ENCODE measurements at regions not wholly inside any gene's neighbourhood (a gene's known extent, or its start where the extent isn't known, plus 50 kb on each side); places are given as distances from the start of the nearest gene placed in this dataset.

- no peak overlapping the region for H2BK12ac ChIP-seq (ENCODE audit: low read length)
- H2BK5ac ChIP-seq (ENCODE audit: low read length), result no peak overlapping the region
- H3K4me2 ChIP-seq (ENCODE audit: insufficient read depth, low read length, poor library complexity, severe bottlenecking), result no peak overlapping the region
- no peak overlapping the region for H4K91ac ChIP-seq (ENCODE audit: low read depth, low read length, poor library complexity)
- H3K4ac ChIP-seq (ENCODE audit: low read length), result no peak overlapping the region
- H3K18ac ChIP-seq (ENCODE audit: low read length), result no peak overlapping the region
- no peak overlapping the region for H3K23ac ChIP-seq (ENCODE audit: low read depth, low read length, poor library complexity)
- WGBS, 2 donors (ENCODE audit: extremely low coverage in 2 of 2, insufficient read length in 2 of 2, insufficient replicate concordance in 1 of 2), result no CpG with 5 or more reads among the region's 8 CpGs
- no peak overlapping the region for H2AK5ac ChIP-seq (ENCODE audit: low read depth, low read length)
- no peaks in the 10 kb centered on the region for H3K27me3 ChIP-seq (ENCODE audit: control insufficient read depth in 3 of 3, insufficient read depth in 3 of 3, low read depth in 1 of 3, low read length in 3 of 3)
- H2AFZ ChIP-seq (ENCODE audit: low read length), result no peak overlapping the region
- no peak overlapping the region for H4K8ac ChIP-seq (ENCODE audit: low read depth, low read length)
- no peaks in the 10 kb centered on the region for H3K79me1 ChIP-seq (ENCODE audit: low read depth, low read length)
- no peak overlapping the region for H3K27ac ChIP-seq (replicated peaks; ENCODE audit: low read length)
- H3K4me3 ChIP-seq (ENCODE audit: low read length in 2 of 2), result no peak overlapping the region
- H3K9me3 ChIP-seq (replicated peaks in 1 of 2; ENCODE audit: control insufficient read depth in 2 of 2, insufficient read depth in 1 of 2, low read depth in 1 of 2, low read length in 2 of 2), result no peaks in the 10 kb centered on the region
- DNase-seq (ENCODE audit: low spot score), result no peak
- H3K4me1 ChIP-seq (ENCODE audit: control insufficient read depth in 2 of 2, insufficient read depth in 1 of 2, low read depth in 1 of 2, low read length in 2 of 2), result peaks cover 0 to 22% of the 10 kb centered on the region in 2 donors
- H2BK15ac ChIP-seq (ENCODE audit: low read length), result no peak overlapping the region
- H3K14ac ChIP-seq (ENCODE audit: low read length), result no peak overlapping the region
- no peak overlapping the region for H3K9ac ChIP-seq (ENCODE audit: low read depth, low read length, poor library complexity)
- H3K36me3 ChIP-seq (replicated peaks in 1 of 2; ENCODE audit: control insufficient read depth in 2 of 2, insufficient read depth in 2 of 2, low read length in 2 of 2), result no peaks in the 10 kb centered on the region
- no peak overlapping the region for H2BK120ac ChIP-seq (ENCODE audit: low read depth, low read length)
These were observed 95.8 kb upstream of the SPATA31C2 start for GRCh38 chr9:88234114-88234513.

GRCh38 chr9:88233091-88233490, 94.8 kb upstream of the SPATA31C2 start:
- Histone ChIP-seq H3K18ac (ENCODE audit: low read length) (no peak overlapping the region), H2AK5ac (ENCODE audit: low read depth, low read length) (no peak overlapping the region), H3K79me1 (ENCODE audit: low read depth, low read length) (no peaks in the 10 kb centered on the region), H3K4me3 (ENCODE audit: low read length in 2 of 2) (no peak overlapping the region), H2AFZ (ENCODE audit: low read length) (no peak overlapping the region), H3K36me3 (replicated peaks in 1 of 2; ENCODE audit: control insufficient read depth in 2 of 2, insufficient read depth in 2 of 2, low read length in 2 of 2) (no peaks in the 10 kb centered on the region), H2BK120ac (ENCODE audit: low read depth, low read length) (no peak overlapping the region), H4K91ac (ENCODE audit: low read depth, low read length, poor library complexity) (no peak overlapping the region), H3K23ac (ENCODE audit: low read depth, low read length, poor library complexity) (no peak overlapping the region), H2BK12ac (ENCODE audit: low read length) (no peak overlapping the region), H3K9me3 (replicated peaks in 1 of 2; ENCODE audit: control insufficient read depth in 2 of 2, insufficient read depth in 1 of 2, low read depth in 1 of 2, low read length in 2 of 2) (no peaks in the 10 kb centered on the region), H3K27me3 (ENCODE audit: control insufficient read depth in 3 of 3, insufficient read depth in 3 of 3, low read depth in 1 of 3, low read length in 3 of 3) (no peaks in the 10 kb centered on the region), H3K9ac (ENCODE audit: low read depth, low read length, poor library complexity) (no peak overlapping the region), H2BK5ac (ENCODE audit: low read length) (no peak overlapping the region), H3K27ac (replicated peaks; ENCODE audit: low read length) (no peak overlapping the region), H3K4me2 (ENCODE audit: insufficient read depth, low read length, poor library complexity, severe bottlenecking) (no peak overlapping the region), H3K4ac (ENCODE audit: low read length) (no peak overlapping the region), H3K4me1 (ENCODE audit: control insufficient read depth in 2 of 2, insufficient read depth in 1 of 2, low read depth in 1 of 2, low read length in 2 of 2) (peaks cover 0 to 19% of the 10 kb centered on the region in 2 donors), H2BK15ac (ENCODE audit: low read length) (no peak overlapping the region), H4K8ac (ENCODE audit: low read depth, low read length) (no peak overlapping the region), H3K14ac (ENCODE audit: low read length) (no peak overlapping the region)
- no CpG with 5 or more reads among the region's 2 CpGs for WGBS, 2 donors (ENCODE audit: extremely low coverage in 2 of 2, insufficient read length in 2 of 2, insufficient replicate concordance in 1 of 2)
- DNase-seq (ENCODE audit: low spot score), result no peak

GRCh38 chr9:88230612-88231011, 92.3 kb upstream of the SPATA31C2 start:
- Histone ChIP-seq H2BK12ac (ENCODE audit: low read length) (no peak overlapping the region), H2AK5ac (ENCODE audit: low read depth, low read length) (no peak overlapping the region), H3K14ac (ENCODE audit: low read length) (no peak overlapping the region), H3K36me3 (replicated peaks in 1 of 2; ENCODE audit: control insufficient read depth in 2 of 2, insufficient read depth in 2 of 2, low read length in 2 of 2) (no peaks in the 10 kb centered on the region), H2BK5ac (ENCODE audit: low read length) (no peak overlapping the region), H3K18ac (ENCODE audit: low read length) (no peak overlapping the region), H3K4me3 (ENCODE audit: low read length in 2 of 2) (no peak overlapping the region), H2BK15ac (ENCODE audit: low read length) (no peak overlapping the region), H3K23ac (ENCODE audit: low read depth, low read length, poor library complexity) (no peak overlapping the region), H2AFZ (ENCODE audit: low read length) (no peak overlapping the region), H4K8ac (ENCODE audit: low read depth, low read length) (no peak overlapping the region), H3K4me1 (ENCODE audit: control insufficient read depth in 2 of 2, insufficient read depth in 1 of 2, low read depth in 1 of 2, low read length in 2 of 2) (peaks cover 0 to 13% of the 10 kb centered on the region in 2 donors), H3K9me3 (replicated peaks in 1 of 2; ENCODE audit: control insufficient read depth in 2 of 2, insufficient read depth in 1 of 2, low read depth in 1 of 2, low read length in 2 of 2) (no peaks in the 10 kb centered on the region), H4K91ac (ENCODE audit: low read depth, low read length, poor library complexity) (no peak overlapping the region), H3K4ac (ENCODE audit: low read length) (no peak overlapping the region), H3K27ac (replicated peaks; ENCODE audit: low read length) (no peak overlapping the region), H2BK120ac (ENCODE audit: low read depth, low read length) (no peak overlapping the region), H3K9ac (ENCODE audit: low read depth, low read length, poor library complexity) (no peak overlapping the region), H3K79me1 (ENCODE audit: low read depth, low read length) (no peaks in the 10 kb centered on the region), H3K27me3 (ENCODE audit: control insufficient read depth in 3 of 3, insufficient read depth in 3 of 3, low read depth in 1 of 3, low read length in 3 of 3) (no peaks in the 10 kb centered on the region), H3K4me2 (ENCODE audit: insufficient read depth, low read length, poor library complexity, severe bottlenecking) (no peak overlapping the region)
- DNase-seq (ENCODE audit: low spot score), result no peak
- WGBS, 2 donors (ENCODE audit: extremely low coverage in 2 of 2, insufficient read length in 2 of 2, insufficient replicate concordance in 1 of 2), result no CpG with 5 or more reads among the region's 2 CpGs

- H2AK5ac ChIP-seq (ENCODE audit: low read depth, low read length), result no peak overlapping the region
- H2BK5ac ChIP-seq (ENCODE audit: low read length), result no peak overlapping the region
- no peak overlapping the region for H4K8ac ChIP-seq (ENCODE audit: low read depth, low read length)
These were observed 91.2 kb upstream of the SPATA31C2 start for GRCh38 chr9:88229434-88229833.

More at GRCh38 chr9:88229434-88229833, 91.2 kb upstream of the SPATA31C2 start:
- Histone ChIP-seq H3K18ac (ENCODE audit: low read length) (no peak overlapping the region), H3K27me3 (ENCODE audit: control insufficient read depth in 3 of 3, insufficient read depth in 3 of 3, low read depth in 1 of 3, low read length in 3 of 3) (no peaks in the 10 kb centered on the region), H3K79me1 (ENCODE audit: low read depth, low read length) (no peaks in the 10 kb centered on the region), H2BK12ac (ENCODE audit: low read length) (no peak overlapping the region), H3K4me3 (ENCODE audit: low read length in 2 of 2) (no peak overlapping the region), H2BK15ac (ENCODE audit: low read length) (no peak overlapping the region), H3K14ac (ENCODE audit: low read length) (no peak overlapping the region), H3K9ac (ENCODE audit: low read depth, low read length, poor library complexity) (no peak overlapping the region), H2BK120ac (ENCODE audit: low read depth, low read length) (no peak overlapping the region), H3K9me3 (replicated peaks in 1 of 2; ENCODE audit: control insufficient read depth in 2 of 2, insufficient read depth in 1 of 2, low read depth in 1 of 2, low read length in 2 of 2) (no peaks in the 10 kb centered on the region), H3K27ac (replicated peaks; ENCODE audit: low read length) (no peak overlapping the region), H4K91ac (ENCODE audit: low read depth, low read length, poor library complexity) (no peak overlapping the region), H3K23ac (ENCODE audit: low read depth, low read length, poor library complexity) (no peak overlapping the region), H2AFZ (ENCODE audit: low read length) (no peak overlapping the region), H3K4me1 (ENCODE audit: control insufficient read depth in 2 of 2, insufficient read depth in 1 of 2, low read depth in 1 of 2, low read length in 2 of 2) (peaks cover 0 to 11% of the 10 kb centered on the region in 2 donors), H3K36me3 (replicated peaks in 1 of 2; ENCODE audit: control insufficient read depth in 2 of 2, insufficient read depth in 2 of 2, low read length in 2 of 2) (no peaks in the 10 kb centered on the region), H3K4me2 (ENCODE audit: insufficient read depth, low read length, poor library complexity, severe bottlenecking) (no peak overlapping the region), H3K4ac (ENCODE audit: low read length) (no peak overlapping the region)
- WGBS, 2 donors (ENCODE audit: extremely low coverage in 2 of 2, insufficient read length in 2 of 2, insufficient replicate concordance in 1 of 2), result no CpG with 5 or more reads among the region's 2 CpGs
- DNase-seq (ENCODE audit: low spot score), result no peak

All from neuronal stem cell (in vitro differentiated cells).